HEK293T (cell line): ENCODE measurements at regions not wholly inside any gene's neighbourhood (a gene's known extent, or its start where the extent isn't known, plus 50 kb on each side); places are given as distances from the start of the nearest gene placed in this dataset.

ENCODE experiments used
- FOXA1 ChIP-seq: fragments of 450-650 bp; IDR thresholded peaks from 2 replicates; pipeline ENCODE4 v1.6.1; 2016; ENCODE audit warnings: mild to moderate bottlenecking
- FOXM1 ChIP-seq: fragments of 450-650 bp; IDR thresholded peaks from 2 replicates; pipeline ENCODE4 v1.6.1; 2017; ENCODE audit warnings: mild to moderate bottlenecking, borderline replicate concordance

DNA sequence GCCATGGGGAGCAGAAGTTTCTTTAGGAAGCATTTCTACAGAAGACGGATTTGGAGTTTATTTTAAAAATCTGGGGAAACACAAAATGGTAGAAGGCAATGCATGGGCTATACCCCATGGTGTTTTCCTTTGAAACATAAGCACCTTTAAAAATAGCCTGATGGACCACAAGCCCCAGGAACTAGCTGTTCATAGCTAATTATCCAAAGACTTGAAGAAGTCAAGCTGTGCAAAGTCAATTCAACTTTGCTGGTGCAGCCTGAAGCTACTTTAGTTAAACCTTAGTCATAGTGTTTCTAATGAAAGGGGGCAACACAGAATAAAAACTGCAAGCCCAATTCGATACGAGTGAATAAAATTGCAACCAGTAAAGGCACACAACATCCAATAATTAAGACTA is 732.5 kb downstream of the GALC start:
- TF ChIP-seq FOXM1 (no peak), FOXA1 (no peak)
